Lower leg skin (tissue), 3 donors: ENCODE measurements at regions not wholly inside any gene's neighbourhood (a gene's known extent, or its start where the extent isn't known, plus 50 kb on each side); places are given as distances from the start of the nearest gene placed in this dataset.

Source experiments
- POLR2A ChIP-seq, 2 donors: fragments of 450-650 bp; IDR thresholded peaks; one replicate each; pipeline ENCODE4 v1.6.1; 2016 to 2017; ENCODE audit warnings: antibody characterized with exemption in 2 of 2, mild to moderate bottlenecking in 1 of 2, moderate library complexity in 1 of 2
- TF ChIP-seq, protein P1 (sequence below), 3 donors: fragments of 450-650 bp; IDR thresholded peaks; one replicate each; pipeline ENCODE4 v1.5.1; 2016; ENCODE audit warnings: antibody characterized with exemption in 3 of 3, mild to moderate bottlenecking in 3 of 3, moderate library complexity in 2 of 3

DNA sequence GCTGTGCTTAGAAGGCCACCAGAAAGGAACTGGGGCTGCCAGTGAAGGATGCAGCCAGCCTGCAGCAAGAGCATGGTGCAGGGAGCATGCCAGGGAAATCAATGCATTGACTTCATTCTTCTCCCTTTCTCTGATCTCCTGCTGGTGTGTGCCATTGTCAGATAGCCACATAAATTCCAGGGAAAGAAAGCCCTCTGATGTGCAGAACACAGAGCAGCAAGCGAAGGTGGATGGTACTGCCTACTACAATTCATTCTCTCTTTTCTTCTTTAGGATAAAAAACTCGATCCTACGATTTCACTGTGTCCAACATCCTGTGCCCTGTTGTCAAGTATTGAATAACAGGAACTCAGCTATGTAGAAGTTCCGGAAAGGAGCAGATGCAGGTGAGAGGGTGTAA lies 446.7 kb upstream of the TMEM132C start:
- TF ChIP-seq, protein P1, sequence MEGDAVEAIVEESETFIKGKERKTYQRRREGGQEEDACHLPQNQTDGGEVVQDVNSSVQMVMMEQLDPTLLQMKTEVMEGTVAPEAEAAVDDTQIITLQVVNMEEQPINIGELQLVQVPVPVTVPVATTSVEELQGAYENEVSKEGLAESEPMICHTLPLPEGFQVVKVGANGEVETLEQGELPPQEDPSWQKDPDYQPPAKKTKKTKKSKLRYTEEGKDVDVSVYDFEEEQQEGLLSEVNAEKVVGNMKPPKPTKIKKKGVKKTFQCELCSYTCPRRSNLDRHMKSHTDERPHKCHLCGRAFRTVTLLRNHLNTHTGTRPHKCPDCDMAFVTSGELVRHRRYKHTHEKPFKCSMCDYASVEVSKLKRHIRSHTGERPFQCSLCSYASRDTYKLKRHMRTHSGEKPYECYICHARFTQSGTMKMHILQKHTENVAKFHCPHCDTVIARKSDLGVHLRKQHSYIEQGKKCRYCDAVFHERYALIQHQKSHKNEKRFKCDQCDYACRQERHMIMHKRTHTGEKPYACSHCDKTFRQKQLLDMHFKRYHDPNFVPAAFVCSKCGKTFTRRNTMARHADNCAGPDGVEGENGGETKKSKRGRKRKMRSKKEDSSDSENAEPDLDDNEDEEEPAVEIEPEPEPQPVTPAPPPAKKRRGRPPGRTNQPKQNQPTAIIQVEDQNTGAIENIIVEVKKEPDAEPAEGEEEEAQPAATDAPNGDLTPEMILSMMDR (IDR thresholded peaks at IDR 0.05), result no peak
- TF ChIP-seq POLR2A (IDR thresholded peaks at IDR 0.05), result no peak
